HG03196 (cell line): ENCODE measurements at regions not wholly inside any gene's neighbourhood (a gene's known extent, or its start where the extent isn't known, plus 50 kb on each side); places are given as distances from the start of the nearest gene placed in this dataset.
"Not testable (repeated sequence)": the region's sequence is repeated elsewhere in the genome, so short reads cannot be mapped to it uniquely, and the experiment has no call there.

Experiments
- ATAC-seq: cut with Tn5 transposase; IDR thresholded peaks from one replicate; pipeline ENCODE4 v1.9.1; 2021; ENCODE audit not compliant: unreplicated experiment

GRCh38 chr18:73043611-73044010, 175.8 kb upstream of the NETO1 start:
- no peak for ATAC-seq

- ATAC-seq, result no peak
Observed at GRCh38 chr18:73043211-73043610, 175.4 kb upstream of the NETO1 start.

- no peak for ATAC-seq
Observed at GRCh38 chr18:73040247-73040646, 172.5 kb upstream of the NETO1 start.

GRCh38 chr18:73038336-73038735, 170.5 kb upstream of the NETO1 start:
- no peak for ATAC-seq

GRCh38 chr18:73023975-73024374, 156.2 kb upstream of the NETO1 start:
- ATAC-seq, result no peak

- ATAC-seq, result no peak
Observed at GRCh38 chr18:73009691-73010090, 141.9 kb upstream of the NETO1 start.

- no peak for ATAC-seq
Observed at GRCh38 chr18:73007915-73008308, 140.1 kb upstream of the NETO1 start.

GRCh38 chr18:73007195-73007914, 139.6 kb upstream of the NETO1 start:
- no peak for ATAC-seq

- ATAC-seq, result no peak
Observed at GRCh38 chr18:73006331-73006730, 138.5 kb upstream of the NETO1 start.

GRCh38 chr18:73004260-73004659, 136.5 kb upstream of the NETO1 start:
- no peak for ATAC-seq

- no peak for ATAC-seq
Observed at GRCh38 chr18:72999971-73000607, 132.3 kb upstream of the NETO1 start.

- no peak for ATAC-seq
Observed at GRCh38 chr18:72995558-72995957, 127.8 kb upstream of the NETO1 start.

GRCh38 chr18:72993250-72993649, 125.5 kb upstream of the NETO1 start:
- ATAC-seq, result no peak

- no peak for ATAC-seq
Observed at GRCh38 chr18:72991379-72991778, 123.6 kb upstream of the NETO1 start.

GRCh38 chr18:72987570-72987969, 119.8 kb upstream of the NETO1 start:
- ATAC-seq, result not testable (repeated sequence)

GRCh38 chr18:72986103-72986502, 118.3 kb upstream of the NETO1 start:
- ATAC-seq, result no peak

- no peak for ATAC-seq
Observed at GRCh38 chr18:72985686-72986085, 117.9 kb upstream of the NETO1 start.

GRCh38 chr18:72984290-72984689, 116.5 kb upstream of the NETO1 start:
- no peak for ATAC-seq

- ATAC-seq, result no peak
Observed at GRCh38 chr18:72973841-72974240, 106.1 kb upstream of the NETO1 start.

GRCh38 chr18:72965616-72966015, 97.8 kb upstream of the NETO1 start:
- no peak for ATAC-seq

- not testable (repeated sequence) for ATAC-seq
Observed at GRCh38 chr18:72958195-72958594, 90.4 kb upstream of the NETO1 start.

- ATAC-seq, result no peak
Observed at GRCh38 chr18:72948439-72948838, 80.7 kb upstream of the NETO1 start.

GRCh38 chr18:72942766-72943165, 75.0 kb upstream of the NETO1 start:
- no peak for ATAC-seq
